Right lobe of liver (tissue), 6 donors: ENCODE measurements at regions not wholly inside any gene's neighbourhood (a gene's known extent, or its start where the extent isn't known, plus 50 kb on each side); places are given as distances from the start of the nearest gene placed in this dataset.
"Not testable (repeated sequence)": the region's sequence is repeated elsewhere in the genome, so short reads cannot be mapped to it uniquely, and the experiment has no call there.

Experiments
- ATAC-seq, 4 donors: fragments of 200-7000 bp; cut with Tn5 transposase; one replicate each; pipeline ENCODE4 v1.9.1; 2020; ENCODE audit warnings: mild to moderate bottlenecking in 4 of 4, moderate library complexity in 4 of 4
- DNase-seq, 3 donors: peaks; one replicate each; pipeline ENCODE4 v3.0.0-alpha.2; 2020
- H3K27ac ChIP-seq, 3 donors: fragments of 200-600 bp; one replicate each; pipeline ENCODE4 v1.8.0; 2022
- H3K27me3 ChIP-seq, 2 donors: fragments of 200-600 bp; one replicate each; pipeline ENCODE4 v1.8.0; 2022
- H3K36me3 ChIP-seq, 4 donors: fragments of 200-600 bp; sonication (generic) in 1 of 4; one replicate each; pipeline versions ENCODE4 v1.5.1 to v1.8.0; 2017 to 2022; ENCODE audit warnings: control low read depth in 1 of 4
- H3K4me1 ChIP-seq, 4 donors: fragments of 200-600 bp; sonication (generic) in 1 of 4; one replicate each; pipeline versions ENCODE4 v1.5.1 to v1.8.0; 2017 to 2022; ENCODE audit warnings: control low read depth in 1 of 4
- H3K4me3 ChIP-seq, 3 donors: fragments of 200-600 bp; one replicate each; pipeline ENCODE4 v1.8.0; 2022
- H3K9me3 ChIP-seq, 4 donors: fragments of 200-600 bp; sonication (generic) in 1 of 4; one replicate each; pipeline versions ENCODE4 v1.5.1 to v1.8.0; 2017 to 2022; ENCODE audit warnings: control low read depth in 1 of 4
- CTCF ChIP-seq, 4 donors: fragments of 200-600 bp in 3 of 4; fragments of 450-650 bp in 1 of 4; IDR thresholded peaks; one replicate each; pipeline versions ENCODE4 v1.5.1 to v1.8.0; 2016 to 2022; ENCODE audit warnings: antibody characterized with exemption in 4 of 4, mild to moderate bottlenecking in 2 of 4
- POLR2A ChIP-seq: fragments of 450-650 bp; IDR thresholded peaks from one replicate; pipeline ENCODE4 v1.6.1; 2017; ENCODE audit warnings: antibody characterized with exemption, mild to moderate bottlenecking
- WGBS: methylation state at CpG from one replicate; pipeline ENCODE4 v1.1.6; 2018; ENCODE audit warnings: low coverage, low lambda C conversion rate; ENCODE audit not compliant: insufficient coverage; ENCODE audit errors: missing lambda C conversion rate; 5-methylcytosine and 5-hydroxymethylcytosine counted together
- intact Hi-C, 2 donors: fragments of 100-400 bp; cut with DNase I; formaldehyde crosslinking; loops; one replicate each; pipeline versions ENCODE4 v1.11.2 to v1.14.1; 2022
- donor health status: DM: no; HTN: yes; CAD: no.
- donor health status: DM: no; HTN: no; CAD: no.
- donor health status: DM: no; HTN: no; CAD: no.
- donor health status: DM: no; HTN: yes; CAD: no.
- donor health status: DM: no; HTN: yes; CAD: no.

- Histone ChIP-seq H3K4me1 (no peaks in the 10 kb centered on the region), H3K27me3 (no peaks in the 10 kb centered on the region), H3K9me3 (no peaks in the 10 kb centered on the region), H3K4me3 (no peak overlapping the region), H3K36me3 (no peaks in the 10 kb centered on the region), H3K27ac (no peak overlapping the region)
- TF ChIP-seq POLR2A = no peak
- DNase-seq (no peak), ATAC-seq (no peak)
- WGBS = 35% methylated on average over 2 of the region's 4 CpGs
- intact Hi-C loops = no loop called here
Measured at GRCh38 chr1:30100524-30100862, 622.9 kb downstream of the MATN1 start.

GRCh38 chr1:30099587-30100523, 623.5 kb downstream of the MATN1 start:
- Histone ChIP-seq H3K27ac (no peak overlapping the region), H3K4me1 (no peaks in the 10 kb centered on the region), H3K27me3 (no peaks in the 10 kb centered on the region), H3K9me3 (no peaks in the 10 kb centered on the region), H3K36me3 (no peaks in the 10 kb centered on the region), H3K4me3 (no peak overlapping the region)
- WGBS = 57% methylated on average over 16 of the region's 24 CpGs
- DNase-seq = no peak
- no peak for ATAC-seq
- TF ChIP-seq POLR2A (no peak), CTCF (IDR thresholded peaks at IDR 0.05) (no peak)
- intact Hi-C loops = loop anchor here in 1 of 2 donors (10.0 kb wide), 1 partner anchor 185 kb away; no protein-coding TSS in a partner anchor

GRCh38 chr1:30097851-30098250, 625.5 kb downstream of the MATN1 start:
- not testable (repeated sequence) for H3K27me3 ChIP-seq, H3K27ac ChIP-seq, H3K4me3 ChIP-seq, H3K36me3 ChIP-seq, H3K4me1 ChIP-seq, ATAC-seq, DNase-seq, H3K9me3 ChIP-seq
- WGBS = 20% methylated on average over 1 of the region's 3 CpGs
- intact Hi-C loops = loop anchor here in 1 of 2 donors (10.0 kb wide), 1 partner anchor 183 kb away; no protein-coding TSS in a partner anchor

- intact Hi-C loops = loop anchor here in 1 of 2 donors (10.0 kb wide), 1 partner anchor 181 kb away; no protein-coding TSS in a partner anchor
- H3K4me3 ChIP-seq = no peak overlapping the region
- DNase-seq (no peak), ATAC-seq (no peak)
- TF ChIP-seq POLR2A (no peak), CTCF (IDR thresholded peaks at IDR 0.05) (no peak)
- H3K27me3 ChIP-seq = no peaks in the 10 kb centered on the region
- no CpG with 5 or more reads among the region's 9 CpGs for WGBS
- no peak overlapping the region for H3K27ac ChIP-seq
- H3K9me3 ChIP-seq = peaks cover 0 to 7% (median 2%) of the 10 kb centered on the region in 4 donors
- no peaks in the 10 kb centered on the region for H3K4me1 ChIP-seq
- no peaks in the 10 kb centered on the region for H3K36me3 ChIP-seq
Measured at GRCh38 chr1:30095451-30096025, 627.8 kb downstream of the MATN1 start.

GRCh38 chr1:30095051-30095450, 628.3 kb downstream of the MATN1 start:
- no peak overlapping the region for H3K4me3 ChIP-seq
- ATAC-seq = no peak
- no peak for TF ChIP-seq CTCF (IDR thresholded peaks at IDR 0.05)
- no peaks in the 10 kb centered on the region for H3K36me3 ChIP-seq
- intact Hi-C loops = loop anchor here in 1 of 2 donors (10.0 kb wide), 1 partner anchor 180 kb away; no protein-coding TSS in a partner anchor
- no peaks in the 10 kb centered on the region for H3K27me3 ChIP-seq
- no peak for DNase-seq
- no peak overlapping the region for H3K27ac ChIP-seq
- H3K4me1 ChIP-seq = no peaks in the 10 kb centered on the region
- peaks cover 0 to 7% (median 2%) of the 10 kb centered on the region in 4 donors for H3K9me3 ChIP-seq
- 91% methylated on average over 3 of the region's 4 CpGs for WGBS
